CD4-positive, alpha-beta T cell (primary cell): ENCODE measurements at regions not wholly inside any gene's neighbourhood (a gene's known extent, or its start where the extent isn't known, plus 50 kb on each side); places are given as distances from the start of the nearest gene placed in this dataset.

ENCODE experiments used
- ATAC-seq: fragments of 200-7000 bp; cut with Tn5 transposase; one replicate; pipeline ENCODE4 v1.10.0; 2022; ENCODE audit warnings: mild to moderate bottlenecking; ENCODE audit not compliant: poor library complexity
- CTCF ChIA-PET: fragments of 350-600 bp; sonication (Branson Sonifier 250); formaldehyde crosslinking; loops from one replicate; lab custom pipeline; 2021; ENCODE audit warnings: antibody characterized with exemption, inconsistent platforms; lab: Charles Lee
- POLR2A ChIA-PET: fragments of 350-600 bp; sonication (Branson Sonifier 250); formaldehyde crosslinking; loops from one replicate; lab custom pipeline; 2021; ENCODE audit warnings: antibody characterized with exemption, inconsistent platforms; lab: Charles Lee
- DNase-seq, 14 experiments: peaks; one replicate each; pipeline ENCODE4 v3.0.0-alpha.2; 2013 to 2020; ENCODE audit warnings: mixed read lengths in 2 of 14
- H3K27ac ChIP-seq, 2 donors: one replicate each; pipeline versions ENCODE4 v1.5.1 to v1.7.0; 2013; ENCODE audit warnings: low read length in 2 of 2, low read depth in 1 of 2, mild to moderate bottlenecking in 1 of 2
- H3K27me3 ChIP-seq, 2 experiments: 1 replicate in 1 of 2; 2 replicates in 1 of 2; pipeline versions ENCODE4 v1.6.1 to v1.7.0; 2013; ENCODE audit warnings: low read length in 2 of 2, control low read depth in 1 of 2, mild to moderate bottlenecking in 1 of 2, moderate library complexity in 1 of 2; ENCODE audit not compliant: insufficient read depth in 2 of 2, control insufficient read depth in 1 of 2
- H3K36me3 ChIP-seq: one replicate; pipeline ENCODE4 v1.6.1; 2013; ENCODE audit warnings: low read length, control low read depth; ENCODE audit not compliant: insufficient read depth
- H3K4me1 ChIP-seq: one replicate; pipeline ENCODE4 v1.6.1; 2013; ENCODE audit warnings: low read length, control low read depth; ENCODE audit not compliant: insufficient read depth
- H3K4me3 ChIP-seq: one replicate; pipeline ENCODE4 v1.5.1; 2013; ENCODE audit warnings: mild to moderate bottlenecking, low read length, moderate library complexity
- H3K9me3 ChIP-seq, 2 experiments: 1 replicate in 1 of 2; 2 replicates in 1 of 2; pipeline versions ENCODE4 v1.6.1 to v1.7.0; 2013; ENCODE audit warnings: low read length in 2 of 2, mild to moderate bottlenecking in 2 of 2, control low read depth in 1 of 2, moderate library complexity in 1 of 2; ENCODE audit not compliant: control insufficient read depth in 1 of 2, insufficient read depth in 1 of 2
- H3K27ac Mint-ChIP-seq: one replicate; pipeline ENCODE4 v1.8.0; 2020; ENCODE audit warnings: mixed read lengths
- H3K27me3 Mint-ChIP-seq: one replicate; pipeline ENCODE4 v1.8.0; 2021; ENCODE audit warnings: mixed read lengths
- H3K36me3 Mint-ChIP-seq: one replicate; pipeline ENCODE4 v1.8.0; 2021; ENCODE audit warnings: low read depth, mixed read lengths
- H3K4me1 Mint-ChIP-seq: one replicate; pipeline ENCODE4 v1.8.0; 2021; ENCODE audit warnings: low read depth, mixed read lengths
- H3K4me3 Mint-ChIP-seq: one replicate; pipeline ENCODE4 v1.8.0; 2020; ENCODE audit warnings: mild to moderate bottlenecking, mixed read lengths
- H3K9me3 Mint-ChIP-seq: one replicate; pipeline ENCODE4 v1.8.0; 2020; ENCODE audit warnings: mixed read lengths
- CTCF ChIP-seq: fragments of 200-600 bp; IDR thresholded peaks from one replicate; pipeline ENCODE4 v1.8.0; 2022; ENCODE audit warnings: antibody characterized with exemption, mild to moderate bottlenecking
- intact Hi-C, 2 experiments: fragments of 100-400 bp; cut with DNase I in 1 of 2; cut with micrococcal nuclease in 1 of 2; formaldehyde crosslinking; loops; one replicate each; pipeline versions ENCODE4 v1.15.1 to v1.9.0; 2023 to 2025; cut with DNase I, micrococcal nuclease

DNA sequence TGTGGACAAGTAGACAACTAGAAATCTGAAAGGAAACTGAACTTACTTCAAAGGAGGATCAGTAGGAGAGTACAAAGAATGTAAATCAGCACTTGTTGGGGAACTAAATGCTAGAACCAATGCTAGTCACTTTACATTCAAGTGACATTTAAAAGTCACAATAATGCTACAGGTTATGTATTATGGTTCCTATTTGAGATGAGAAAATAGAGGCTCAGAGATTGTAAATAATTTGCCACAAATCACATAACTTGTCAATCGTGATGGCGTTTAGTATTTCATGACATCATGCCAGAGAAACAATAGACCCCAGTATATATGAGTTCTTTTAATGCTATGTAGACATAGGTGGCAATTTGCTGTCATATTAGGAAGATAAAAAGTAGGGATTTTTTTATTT lies 467.8 kb upstream of the CBLB start:
- no peak overlapping the region for H3K27ac ChIP-seq
- intact Hi-C loops = no loop called here
- no peak for DNase-seq
- Mint-ChIP-seq H3K4me3 (no peak overlapping the region), H3K4me1 (peaks cover 59% of the 10 kb centered on the region), H3K36me3 (no peaks in the 10 kb centered on the region), H3K9me3 (no peaks in the 10 kb centered on the region), H3K27me3 (no peaks in the 10 kb centered on the region), H3K27ac (no peak overlapping the region)
- H3K4me3 ChIP-seq = no peak overlapping the region
- ATAC-seq = no peak
- H3K4me1 ChIP-seq = peaks cover 27% of the 10 kb centered on the region
- POLR2A ChIA-PET = interaction anchor here (0.6 kb wide), 1 partner anchor 167 kb away, joined by 3 read pairs; no protein-coding TSS in a partner anchor
- CTCF ChIA-PET = no interaction called here
- H3K9me3 ChIP-seq = no peaks in the 10 kb centered on the region
- H3K27me3 ChIP-seq = no peaks in the 10 kb centered on the region
- H3K36me3 ChIP-seq = no peaks in the 10 kb centered on the region
- no peak for TF ChIP-seq CTCF

DNA sequence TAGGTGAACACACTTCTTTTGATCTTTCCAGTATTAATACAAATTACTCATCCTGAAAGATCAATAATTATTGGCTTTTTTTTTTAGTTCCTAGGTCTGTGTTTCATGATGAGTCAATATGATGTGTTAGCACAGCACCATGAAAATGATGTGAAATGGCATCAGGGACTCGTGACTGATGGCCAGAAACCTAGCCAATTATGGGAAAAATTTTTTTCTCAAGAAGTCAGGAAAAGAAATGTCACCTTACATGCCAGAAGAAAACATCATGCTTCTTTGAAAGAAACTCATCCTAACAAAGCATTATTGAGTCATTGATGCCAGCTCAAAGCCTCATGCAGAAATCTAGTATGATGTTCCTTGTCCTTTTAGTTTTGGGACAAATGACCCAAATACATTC lies 468.3 kb upstream of the CBLB start:
- Mint-ChIP-seq H3K36me3 (no peaks in the 10 kb centered on the region), H3K27me3 (no peaks in the 10 kb centered on the region), H3K4me1 (peaks cover 59% of the 10 kb centered on the region), H3K9me3 (no peaks in the 10 kb centered on the region), H3K4me3 (no peak overlapping the region), H3K27ac (no peak overlapping the region)
- no peaks in the 10 kb centered on the region for H3K36me3 ChIP-seq
- no peaks in the 10 kb centered on the region for H3K9me3 ChIP-seq
- H3K4me1 ChIP-seq = peaks cover 27% of the 10 kb centered on the region
- intact Hi-C loops = no loop called here
- no peaks in the 10 kb centered on the region for H3K27me3 ChIP-seq
- DNase-seq = no peak
- no peak for ATAC-seq
- ChIA-PET CTCF (no interaction called here), POLR2A (interaction anchor here (0.6 kb wide), 1 partner anchor 167 kb away, joined by 3 read pairs; no protein-coding TSS in a partner anchor)
- no peak for TF ChIP-seq CTCF
- H3K27ac ChIP-seq = no peak overlapping the region
- no peak overlapping the region for H3K4me3 ChIP-seq

- peak overlapping the region; percentile 9 for H3K4me3 Mint-ChIP-seq
- DNase-seq (peak in 3 of 14 experiments; percentile 48 to 70 (median 63)), ATAC-seq (peak; percentile 68)
- H3K4me1 Mint-ChIP-seq = peaks cover 50% of the 10 kb centered on the region
- no peaks in the 10 kb centered on the region for H3K27me3 Mint-ChIP-seq
- POLR2A ChIA-PET = interaction anchor here (0.5 to 1.2 kb wide), 2 partner anchors 9 to 40 kb away, joined by 3 read pairs; no protein-coding TSS in a partner anchor
- CTCF ChIA-PET = interaction anchor here (1.8 kb wide), 1 partner anchor 10 kb away, joined by 4 read pairs; no protein-coding TSS in a partner anchor
- Histone ChIP-seq H3K4me3 (peak overlapping the region; percentile 21), H3K27ac (no peak overlapping the region), H3K4me1 (peaks cover 21% of the 10 kb centered on the region), H3K36me3 (no peaks in the 10 kb centered on the region), H3K27me3 (no peaks in the 10 kb centered on the region), H3K9me3 (no peaks in the 10 kb centered on the region)
- no peaks in the 10 kb centered on the region for H3K36me3 Mint-ChIP-seq
- H3K9me3 Mint-ChIP-seq = no peaks in the 10 kb centered on the region
- no peak for TF ChIP-seq CTCF
- intact Hi-C loops = no loop called here
- peak overlapping the region; percentile 30 for H3K27ac Mint-ChIP-seq
Observed at GRCh38 chr3:106338582-106339214, 469.9 kb upstream of the CBLB start.
